Smooth muscle cell (in vitro differentiated cells): ENCODE measurements at regions not wholly inside any gene's neighbourhood (a gene's known extent, or its start where the extent isn't known, plus 50 kb on each side); places are given as distances from the start of the nearest gene placed in this dataset.

Source experiments
- DNase-seq: peaks from one replicate; lab custom pipeline; 2025; ENCODE audit not compliant: unreplicated experiment; lab: John Stamatoyannopoulos, UW
- H2AFZ ChIP-seq: fragments of 200-600 bp; sonication (generic); 2 replicates; pipeline ENCODE4 v1.6.0; 2016; ENCODE audit warnings: antibody characterized with exemption, low read depth, mild to moderate bottlenecking
- H3F3A ChIP-seq: fragments of 200-600 bp; sonication (generic); 2 replicates; pipeline ENCODE4 v1.6.0; 2017; ENCODE audit warnings: antibody characterized with exemption, low read depth
- H3K27ac ChIP-seq: fragments of 200-600 bp; sonication (generic); 2 replicates; pipeline ENCODE4 v1.5.1; 2016; ENCODE audit warnings: low read depth, mild to moderate bottlenecking
- H3K27me3 ChIP-seq: fragments of 200-600 bp; sonication (generic); 2 replicates; pipeline ENCODE4 v1.6.1; 2016; ENCODE audit warnings: low read depth, mild to moderate bottlenecking
- H3K36me3 ChIP-seq: fragments of 200-600 bp; sonication (generic); 2 replicates; pipeline ENCODE4 v1.5.1; 2016; ENCODE audit warnings: low read depth
- H3K4me1 ChIP-seq: fragments of 200-600 bp; sonication (generic); 2 replicates; pipeline ENCODE4 v1.5.1; 2016; ENCODE audit warnings: low read depth
- H3K4me2 ChIP-seq: fragments of 200-600 bp; sonication (generic); 2 replicates; pipeline ENCODE4 v1.6.0; 2016; ENCODE audit warnings: mild to moderate bottlenecking
- H3K4me3 ChIP-seq: fragments of 200-600 bp; sonication (generic); 2 replicates; pipeline ENCODE4 v1.5.1; 2016; ENCODE audit warnings: mild to moderate bottlenecking
- H3K79me2 ChIP-seq: fragments of 200-600 bp; sonication (generic); 2 replicates; pipeline ENCODE4 v1.6.0; 2016; ENCODE audit warnings: low read depth, mild to moderate bottlenecking
- H3K9ac ChIP-seq: fragments of 200-600 bp; sonication (generic); 2 replicates; pipeline ENCODE4 v1.6.0; 2016; ENCODE audit warnings: low read depth
- H3K9me3 ChIP-seq: fragments of 200-600 bp; sonication (generic); replicated peaks from 2 replicates; pipeline ENCODE4 v1.5.1; 2016; ENCODE audit warnings: low read depth
- H4K20me1 ChIP-seq: fragments of 200-600 bp; sonication (generic); 2 replicates; pipeline ENCODE4 v1.6.0; 2016; ENCODE audit warnings: low read depth
- CTCF ChIP-seq: fragments of 200-600 bp; sonication (generic); IDR thresholded peaks from 2 replicates; pipeline ENCODE4 v1.5.1; 2017; ENCODE audit warnings: borderline replicate concordance, mild to moderate bottlenecking, antibody characterized with exemption; ENCODE audit not compliant: insufficient read depth, poor library complexity, severe bottlenecking
- WGBS: methylation state at CpG from one replicate; pipeline ENCODE4 v1.1.7; 2016; ENCODE audit warnings: low lambda C conversion rate; 5-methylcytosine and 5-hydroxymethylcytosine counted together

DNA sequence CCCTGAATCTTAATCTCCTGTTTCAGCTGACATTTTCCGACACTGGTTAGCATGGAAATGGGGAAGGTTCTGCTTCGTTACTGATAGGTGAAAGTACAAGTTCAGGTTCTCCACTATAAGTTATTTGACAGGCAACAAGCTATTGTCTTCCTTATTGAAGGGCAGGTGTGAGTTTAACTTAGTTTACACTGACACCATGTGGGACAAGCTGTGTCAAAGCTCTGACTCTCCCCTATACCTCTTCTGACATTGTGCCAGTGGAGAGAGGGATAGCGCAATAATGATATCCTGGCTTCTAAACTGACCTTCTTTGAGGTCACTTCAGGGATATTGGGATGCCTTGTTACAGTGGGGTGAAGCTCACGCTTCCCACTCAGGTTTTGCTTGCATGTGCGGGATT lies 587.0 kb upstream of the SLITRK5 start:
- Histone ChIP-seq H2AFZ (no peak overlapping the region), H3K4me2 (no peak overlapping the region), H3K4me1 (no peaks in the 10 kb centered on the region), H3K79me2 (no peaks in the 10 kb centered on the region), H4K20me1 (no peaks in the 10 kb centered on the region), H3K4me3 (no peak overlapping the region), H3K27me3 (no peaks in the 10 kb centered on the region), H3K9ac (no peak overlapping the region), H3K36me3 (no peaks in the 10 kb centered on the region), H3K27ac (no peak overlapping the region), H3F3A (no peaks in the 10 kb centered on the region), H3K9me3 (no peaks in the 10 kb centered on the region)
- TF ChIP-seq CTCF = no peak
- DNase-seq = no peak
- 91% methylated on average over 5 of the region's 5 CpGs for WGBS

GRCh38 chr13:87087741-87088140 lies 583.4 kb upstream of the SLITRK5 start:
- Histone ChIP-seq H4K20me1 (no peaks in the 10 kb centered on the region), H3K36me3 (no peaks in the 10 kb centered on the region), H3K9me3 (no peaks in the 10 kb centered on the region), H3K4me3 (no peak overlapping the region), H3K9ac (no peak overlapping the region), H2AFZ (peak overlapping the region; percentile 4), H3F3A (no peaks in the 10 kb centered on the region), H3K27me3 (no peaks in the 10 kb centered on the region), H3K27ac (no peak overlapping the region), H3K4me1 (no peaks in the 10 kb centered on the region), H3K4me2 (peak overlapping the region; percentile 59), H3K79me2 (no peaks in the 10 kb centered on the region)
- WGBS = 52% methylated on average over 2 of the region's 2 CpGs
- DNase-seq = no peak
- TF ChIP-seq CTCF = no peak

DNA sequence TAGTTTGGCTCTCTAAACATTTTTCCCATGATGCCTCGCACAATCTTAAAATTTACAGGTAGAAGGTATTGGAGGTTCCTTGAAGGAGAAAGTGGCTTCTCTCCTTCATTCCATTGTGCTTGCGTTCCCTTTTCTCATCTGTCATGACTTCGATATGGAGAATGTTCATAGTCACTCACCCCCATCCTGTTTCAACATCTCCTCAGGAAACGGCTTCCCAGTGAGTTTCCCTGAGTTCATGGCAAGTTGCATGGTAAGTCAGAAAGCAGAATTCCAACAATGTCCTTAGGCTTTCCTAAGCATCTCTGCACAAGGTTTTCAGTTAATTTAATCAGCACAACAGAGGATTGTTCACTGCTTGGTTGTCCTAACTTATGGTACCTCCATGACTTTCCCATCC lies 581.8 kb upstream of the SLITRK5 start:
- WGBS = 85% methylated on average over 4 of the region's 4 CpGs
- no peak for DNase-seq
- no peaks in the 10 kb centered on the region for H3K36me3 ChIP-seq
- no peak overlapping the region for H3K4me3 ChIP-seq
- H3K27me3 ChIP-seq = no peaks in the 10 kb centered on the region
- no peaks in the 10 kb centered on the region for H4K20me1 ChIP-seq
- H3K9ac ChIP-seq = no peak overlapping the region
- H3F3A ChIP-seq = no peaks in the 10 kb centered on the region
- no peaks in the 10 kb centered on the region for H3K9me3 ChIP-seq
- TF ChIP-seq CTCF = no peak
- H3K4me1 ChIP-seq = peaks cover 4% of the 10 kb centered on the region
- H3K79me2 ChIP-seq = no peaks in the 10 kb centered on the region
- H2AFZ ChIP-seq = no peak overlapping the region
- H3K4me2 ChIP-seq = no peak overlapping the region
- no peak overlapping the region for H3K27ac ChIP-seq

- no peak overlapping the region for H3K9ac ChIP-seq
- H3K36me3 ChIP-seq = no peaks in the 10 kb centered on the region
- H3K4me2 ChIP-seq = no peak overlapping the region
- TF ChIP-seq CTCF = no peak
- H3K79me2 ChIP-seq = no peaks in the 10 kb centered on the region
- no peaks in the 10 kb centered on the region for H4K20me1 ChIP-seq
- no peak overlapping the region for H2AFZ ChIP-seq
- no peaks in the 10 kb centered on the region for H3K9me3 ChIP-seq
- peaks cover 8% of the 10 kb centered on the region for H3K4me1 ChIP-seq
- no peaks in the 10 kb centered on the region for H3F3A ChIP-seq
- no peak overlapping the region for H3K27ac ChIP-seq
- no peak for DNase-seq
- WGBS = 95% methylated on average over 2 of the region's 2 CpGs
- H3K27me3 ChIP-seq = no peaks in the 10 kb centered on the region
- no peak overlapping the region for H3K4me3 ChIP-seq
Measured at GRCh38 chr13:87093399-87093798, 577.8 kb upstream of the SLITRK5 start.
